OCI-LY3 (cell line): ENCODE measurements at regions not wholly inside any gene's neighbourhood (a gene's known extent, or its start where the extent isn't known, plus 50 kb on each side); places are given as distances from the start of the nearest gene placed in this dataset.

Source experiments
- H2AFZ ChIP-seq: fragments of 200-600, 300-600 bp; shearing (Covaris generic); 2 replicates; pipeline ENCODE4 v1.6.0; 2014; ENCODE audit warnings: antibody characterized with exemption, low read depth, low read length
- H3K27ac ChIP-seq: fragments of 200-600, 300-600 bp; sonication (generic); 2 replicates; pipeline ENCODE4 v1.5.1; 2014; ENCODE audit warnings: mild to moderate bottlenecking, low read length, moderate library complexity, mixed read lengths
- H3K27me3 ChIP-seq: fragments of 200-600, 300-600 bp; sonication (generic); 2 replicates; pipeline ENCODE4 v1.6.1; 2014; ENCODE audit warnings: low read depth, low read length, mixed read lengths
- H3K36me3 ChIP-seq: fragments of 200-600, 300-600 bp; sonication (generic); replicated peaks from 2 replicates; pipeline ENCODE3; 2014; ENCODE audit warnings: low read depth, low read length, mixed read lengths
- H3K4me1 ChIP-seq: fragments of 300-600, 200-600 bp; sonication (generic); 2 replicates; pipeline ENCODE4 v1.6.1; 2014; ENCODE audit warnings: low read length, mixed read lengths
- H3K4me2 ChIP-seq: fragments of 200-600, 300-600 bp; sonication (generic); 2 replicates; pipeline ENCODE4 v1.6.1; 2014; ENCODE audit warnings: low read length, mixed read lengths
- H3K4me3 ChIP-seq: fragments of 300-600, 200-600 bp; sonication (generic); 2 replicates; pipeline ENCODE4 v1.5.1; 2014; ENCODE audit warnings: antibody characterized with exemption, mild to moderate bottlenecking, low read length, moderate library complexity
- H3K79me2 ChIP-seq: fragments of 300-600, 200-600 bp; shearing (Covaris generic); 2 replicates; pipeline ENCODE4 v1.6.1; 2014; ENCODE audit warnings: mild to moderate bottlenecking, low read length, mixed read lengths
- H3K9ac ChIP-seq: fragments of 300-600, 200-600 bp; shearing (Covaris generic); 2 replicates; pipeline ENCODE4 v1.6.0; 2014; ENCODE audit warnings: mild to moderate bottlenecking, low read length, moderate library complexity
- H3K9me3 ChIP-seq: fragments of 200-600, 300-600 bp; shearing (Covaris generic); 2 replicates; pipeline ENCODE4 v1.6.1; 2014; ENCODE audit warnings: low read length, mixed read lengths; ENCODE audit not compliant: insufficient read depth
- H4K20me1 ChIP-seq: fragments of 200-600, 300-600 bp; sonication (generic); 2 replicates; pipeline ENCODE4 v1.6.1; 2016; ENCODE audit warnings: low read length, mixed read lengths; ENCODE audit not compliant: insufficient read depth
- EZH2phosphoT487 ChIP-seq: fragments of 200-600 bp; shearing (Covaris generic); IDR thresholded peaks from 2 replicates; pipeline ENCODE4 v1.6.1; 2018; ENCODE audit warnings: antibody characterized with exemption, mixed run types, low read depth
- TF ChIP-seq, protein P1 (sequence below): fragments of 200-600, 300-600 bp; sonication (generic); IDR thresholded peaks from 2 replicates; pipeline ENCODE4 v1.5.1; 2014; ENCODE audit warnings: antibody characterized with exemption, low read length, low read depth

DNA sequence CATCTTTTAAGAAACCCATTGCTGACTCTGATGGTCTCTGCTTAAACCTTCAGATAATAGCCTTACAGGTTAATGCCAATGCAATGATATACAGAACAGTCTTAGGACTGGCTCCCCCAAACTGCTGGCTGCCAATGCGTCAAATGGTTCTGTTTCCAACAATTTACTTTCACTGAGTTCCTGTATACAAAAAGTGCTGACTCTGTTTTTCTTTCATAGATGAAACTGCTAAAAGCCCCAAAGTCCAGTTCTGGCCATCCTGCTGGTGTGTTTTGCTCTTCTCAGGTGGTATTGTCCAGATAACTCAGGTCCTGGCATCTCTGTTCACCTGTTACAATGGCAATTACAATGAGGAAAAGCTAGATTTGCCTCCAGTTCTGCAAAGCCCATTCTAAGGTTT is 326.9 kb downstream of the GRIN2B start:
- no peak overlapping the region for H3K4me3 ChIP-seq
- H2AFZ ChIP-seq = no peak overlapping the region
- TF ChIP-seq EZH2phosphoT487 = no peak
- TF ChIP-seq, protein P1, sequence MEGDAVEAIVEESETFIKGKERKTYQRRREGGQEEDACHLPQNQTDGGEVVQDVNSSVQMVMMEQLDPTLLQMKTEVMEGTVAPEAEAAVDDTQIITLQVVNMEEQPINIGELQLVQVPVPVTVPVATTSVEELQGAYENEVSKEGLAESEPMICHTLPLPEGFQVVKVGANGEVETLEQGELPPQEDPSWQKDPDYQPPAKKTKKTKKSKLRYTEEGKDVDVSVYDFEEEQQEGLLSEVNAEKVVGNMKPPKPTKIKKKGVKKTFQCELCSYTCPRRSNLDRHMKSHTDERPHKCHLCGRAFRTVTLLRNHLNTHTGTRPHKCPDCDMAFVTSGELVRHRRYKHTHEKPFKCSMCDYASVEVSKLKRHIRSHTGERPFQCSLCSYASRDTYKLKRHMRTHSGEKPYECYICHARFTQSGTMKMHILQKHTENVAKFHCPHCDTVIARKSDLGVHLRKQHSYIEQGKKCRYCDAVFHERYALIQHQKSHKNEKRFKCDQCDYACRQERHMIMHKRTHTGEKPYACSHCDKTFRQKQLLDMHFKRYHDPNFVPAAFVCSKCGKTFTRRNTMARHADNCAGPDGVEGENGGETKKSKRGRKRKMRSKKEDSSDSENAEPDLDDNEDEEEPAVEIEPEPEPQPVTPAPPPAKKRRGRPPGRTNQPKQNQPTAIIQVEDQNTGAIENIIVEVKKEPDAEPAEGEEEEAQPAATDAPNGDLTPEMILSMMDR = no peak
- H3K36me3 ChIP-seq = no peaks in the 10 kb centered on the region
- no peaks in the 10 kb centered on the region for H3K4me1 ChIP-seq
- H3K9me3 ChIP-seq = no peaks in the 10 kb centered on the region
- no peaks in the 10 kb centered on the region for H4K20me1 ChIP-seq
- no peak overlapping the region for H3K27ac ChIP-seq
- no peak overlapping the region for H3K4me2 ChIP-seq
- no peak overlapping the region for H3K9ac ChIP-seq
- H3K27me3 ChIP-seq = peaks cover 30% of the 10 kb centered on the region
- H3K79me2 ChIP-seq = no peaks in the 10 kb centered on the region

DNA sequence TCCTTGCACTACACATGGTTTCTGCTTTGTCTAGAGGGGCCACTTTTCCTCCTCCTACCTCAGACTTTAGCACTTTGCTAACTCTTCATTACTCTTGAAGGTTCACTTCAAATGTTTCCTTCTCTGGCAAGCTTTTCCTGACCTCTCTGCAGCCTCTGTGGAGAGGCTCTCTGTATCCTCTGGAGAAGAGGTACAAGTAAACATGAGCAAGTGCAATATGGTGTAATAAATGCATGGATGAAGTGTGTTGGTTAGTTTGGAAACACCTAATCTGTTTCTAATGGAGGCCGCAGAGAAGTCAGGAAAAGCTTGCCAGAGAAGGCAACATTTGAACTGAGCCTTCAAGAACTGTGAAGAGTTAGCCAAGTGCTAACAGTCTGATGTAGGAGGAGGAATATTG is 329.3 kb downstream of the GRIN2B start:
- H3K4me1 ChIP-seq = no peaks in the 10 kb centered on the region
- H3K27me3 ChIP-seq = peaks cover 17% of the 10 kb centered on the region
- H2AFZ ChIP-seq = no peak overlapping the region
- H3K9me3 ChIP-seq = no peaks in the 10 kb centered on the region
- H3K79me2 ChIP-seq = no peaks in the 10 kb centered on the region
- H3K36me3 ChIP-seq = no peaks in the 10 kb centered on the region
- no peak overlapping the region for H3K4me3 ChIP-seq
- H3K4me2 ChIP-seq = no peak overlapping the region
- no peak overlapping the region for H3K9ac ChIP-seq
- H3K27ac ChIP-seq = no peak overlapping the region
- H4K20me1 ChIP-seq = no peaks in the 10 kb centered on the region
- no peak for TF ChIP-seq EZH2phosphoT487
- TF ChIP-seq, protein P1 = no peak

DNA sequence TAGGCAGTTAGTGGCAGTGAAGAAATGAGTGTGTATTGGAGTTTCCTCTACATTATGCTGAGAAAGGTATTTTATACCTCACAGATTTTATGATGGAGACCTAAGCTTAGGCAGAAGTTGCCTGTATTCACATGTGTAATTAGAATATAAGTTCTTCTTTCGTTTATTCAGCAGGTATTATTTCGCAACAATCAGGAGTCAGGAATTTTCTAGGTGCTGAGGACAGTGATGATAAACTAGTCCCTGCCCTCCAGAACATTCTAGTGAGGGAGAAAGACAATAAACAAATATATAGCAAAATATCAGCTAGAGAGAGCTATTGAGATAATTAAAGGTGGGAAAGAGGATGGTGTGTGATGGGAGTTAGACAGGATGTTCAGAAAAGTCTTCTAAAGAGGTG is 345.7 kb downstream of the GRIN2B start:
- no peaks in the 10 kb centered on the region for H3K4me1 ChIP-seq
- no peak overlapping the region for H2AFZ ChIP-seq
- H3K36me3 ChIP-seq = no peaks in the 10 kb centered on the region
- H3K27me3 ChIP-seq = peaks cover 17% of the 10 kb centered on the region; the same call in 1 of the 2 replicates
- no peaks in the 10 kb centered on the region for H3K9me3 ChIP-seq
- no peak overlapping the region for H3K27ac ChIP-seq
- TF ChIP-seq EZH2phosphoT487 = no peak
- TF ChIP-seq, protein P1 = no peak
- no peaks in the 10 kb centered on the region for H3K79me2 ChIP-seq
- no peaks in the 10 kb centered on the region for H4K20me1 ChIP-seq
- H3K9ac ChIP-seq = no peak overlapping the region
- no peak overlapping the region for H3K4me2 ChIP-seq
- no peak overlapping the region for H3K4me3 ChIP-seq

DNA sequence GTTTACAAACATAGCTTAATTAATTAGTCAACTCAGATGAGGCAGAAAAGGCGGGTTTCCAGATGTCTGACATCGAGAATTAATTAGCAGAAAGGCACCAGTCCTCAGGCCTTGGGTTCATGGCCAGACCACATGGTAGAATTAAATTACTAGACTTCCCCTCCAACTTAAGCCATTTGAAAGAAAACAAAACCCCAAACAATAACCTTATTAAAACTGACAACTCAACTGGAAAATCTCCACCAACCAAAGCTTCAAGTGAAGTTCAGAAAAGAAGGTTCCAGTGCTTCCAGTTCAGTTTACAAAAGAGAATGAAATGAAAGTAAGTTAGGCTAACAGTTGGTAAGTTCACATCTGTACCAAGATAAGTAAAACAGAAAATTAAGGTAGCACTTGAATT is 349.5 kb downstream of the GRIN2B start:
- H2AFZ ChIP-seq = no peak overlapping the region
- H3K27me3 ChIP-seq = peaks cover 26% of the 10 kb centered on the region; the same call in 1 of the 2 replicates
- no peak overlapping the region for H3K4me3 ChIP-seq
- H3K4me2 ChIP-seq = no peak overlapping the region
- H3K9ac ChIP-seq = no peak overlapping the region
- H3K9me3 ChIP-seq = no peaks in the 10 kb centered on the region
- TF ChIP-seq, protein P1 = no peak
- TF ChIP-seq EZH2phosphoT487 = no peak
- H3K4me1 ChIP-seq = no peaks in the 10 kb centered on the region
- H3K27ac ChIP-seq = no peak overlapping the region
- H3K79me2 ChIP-seq = no peaks in the 10 kb centered on the region
- H3K36me3 ChIP-seq = no peaks in the 10 kb centered on the region
- H4K20me1 ChIP-seq = no peaks in the 10 kb centered on the region
